IPS-NIHi7 (cell line): ENCODE measurements at regions not wholly inside any gene's neighbourhood (a gene's known extent, or its start where the extent isn't known, plus 50 kb on each side); places are given as distances from the start of the nearest gene placed in this dataset.
"Not testable (repeated sequence)": the region's sequence is repeated elsewhere in the genome, so short reads cannot be mapped to it uniquely, and the experiment has no call there.

Experiments used
- DNase-seq: peaks from one replicate; pipeline ENCODE4 v3.0.0; 2012; ENCODE audit warnings: mixed read lengths; ENCODE audit errors: extremely low spot score

GRCh38 chr10:44733501-44734488, 177.3 kb upstream of the TMEM72 start:
- DNase-seq = peak; percentile 32

DNA sequence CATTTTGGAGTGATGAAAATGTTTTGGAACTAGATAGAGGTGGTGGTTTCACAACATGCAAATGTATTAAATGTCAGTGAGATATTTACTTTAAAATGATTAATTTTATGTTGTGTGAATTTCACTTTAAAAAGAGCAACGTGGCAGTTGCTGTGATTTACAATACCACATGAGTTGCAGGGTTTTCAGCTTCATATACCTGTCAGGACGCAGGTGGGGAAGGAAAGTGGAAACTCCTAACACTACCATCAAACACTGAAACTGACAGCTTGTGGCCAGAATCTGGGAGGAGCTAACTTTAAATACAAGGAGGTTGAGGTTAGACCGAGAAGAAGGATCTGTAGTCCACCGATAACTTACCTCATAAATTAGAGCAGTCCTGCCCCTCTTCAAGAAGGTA, 168.9 kb upstream of the TMEM72 start:
- no peak for DNase-seq

- no peak for DNase-seq
Measured at GRCh38 chr10:44743535-44743934, 167.6 kb upstream of the TMEM72 start.

GRCh38 chr10:44745920-44746319, 165.2 kb upstream of the TMEM72 start:
- no peak for DNase-seq

GRCh38 chr10:44747593-44748172, 163.5 kb upstream of the TMEM72 start:
- DNase-seq = no peak

DNA sequence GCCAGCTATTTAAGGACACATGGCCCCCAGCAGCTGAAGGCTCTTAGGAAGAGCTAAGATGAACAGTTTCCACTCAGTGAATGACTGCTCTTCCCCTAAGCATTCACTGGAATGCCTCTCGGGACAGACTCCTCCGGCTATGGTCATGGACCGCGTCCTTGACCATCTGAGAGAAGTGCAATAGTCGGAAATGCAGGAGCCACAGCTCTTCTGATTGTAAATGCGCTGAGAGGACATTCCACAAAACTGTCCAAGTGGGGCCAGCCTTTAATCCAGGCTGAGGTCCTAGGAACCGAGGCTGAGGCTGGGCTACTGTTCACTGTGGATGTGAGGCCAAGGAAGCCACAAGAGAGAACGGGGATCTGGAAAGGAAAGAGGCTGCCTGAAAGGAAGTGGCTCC, 162.0 kb upstream of the TMEM72 start:
- DNase-seq = no peak

- no peak for DNase-seq
Measured at GRCh38 chr10:44752451-44753441, 158.4 kb upstream of the TMEM72 start.

- not testable (repeated sequence) for DNase-seq
Measured at GRCh38 chr10:44754355-44754754, 156.8 kb upstream of the TMEM72 start.

GRCh38 chr10:44755481-44755880, 155.7 kb upstream of the TMEM72 start:
- no peak for DNase-seq

GRCh38 chr10:44756216-44756615, 154.9 kb upstream of the TMEM72 start:
- DNase-seq = no peak

- DNase-seq = no peak
Measured at GRCh38 chr10:44757551-44758205, 153.5 kb upstream of the TMEM72 start.

- DNase-seq = no peak
Measured at GRCh38 chr10:44759122-44759521, 152.0 kb upstream of the TMEM72 start.

DNA sequence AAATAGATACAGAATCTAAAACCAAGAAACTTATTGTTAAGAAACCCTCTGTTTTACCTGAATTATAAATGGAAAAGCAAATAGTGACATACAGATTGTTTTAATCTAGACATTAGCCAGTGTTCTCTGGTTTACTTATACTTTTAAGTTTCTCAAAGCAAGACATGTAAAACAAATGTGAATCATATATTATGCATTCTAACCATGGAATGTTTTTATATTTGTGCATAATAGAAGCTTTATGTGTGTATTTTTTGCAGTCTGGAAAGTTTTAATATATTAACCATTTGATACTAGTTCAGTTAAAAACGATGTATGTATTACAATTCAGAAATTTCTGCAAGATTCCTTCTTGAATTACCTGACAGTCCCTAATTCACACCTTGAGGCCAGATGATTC, 150.6 kb upstream of the TMEM72 start:
- DNase-seq = no peak

DNA sequence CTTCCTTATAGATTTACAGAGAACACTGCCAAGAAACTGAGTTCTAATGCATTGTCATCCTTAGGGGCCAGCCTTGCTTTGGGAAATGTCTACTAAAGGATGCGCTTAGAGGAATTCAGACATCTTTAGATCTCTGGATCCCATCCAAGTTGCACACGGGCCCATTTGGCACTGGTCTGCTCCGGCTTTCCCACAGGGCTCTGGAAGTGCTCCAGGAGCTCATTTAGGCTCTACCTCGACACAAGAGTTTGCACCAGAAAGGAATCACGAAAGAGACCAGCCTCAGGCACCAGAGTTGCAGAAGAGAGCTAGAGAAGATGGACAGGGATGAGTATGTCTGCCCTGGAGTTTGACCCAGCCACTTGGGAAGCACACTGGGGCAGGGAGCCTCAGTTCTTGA, 150.1 kb upstream of the TMEM72 start:
- no peak for DNase-seq

DNA sequence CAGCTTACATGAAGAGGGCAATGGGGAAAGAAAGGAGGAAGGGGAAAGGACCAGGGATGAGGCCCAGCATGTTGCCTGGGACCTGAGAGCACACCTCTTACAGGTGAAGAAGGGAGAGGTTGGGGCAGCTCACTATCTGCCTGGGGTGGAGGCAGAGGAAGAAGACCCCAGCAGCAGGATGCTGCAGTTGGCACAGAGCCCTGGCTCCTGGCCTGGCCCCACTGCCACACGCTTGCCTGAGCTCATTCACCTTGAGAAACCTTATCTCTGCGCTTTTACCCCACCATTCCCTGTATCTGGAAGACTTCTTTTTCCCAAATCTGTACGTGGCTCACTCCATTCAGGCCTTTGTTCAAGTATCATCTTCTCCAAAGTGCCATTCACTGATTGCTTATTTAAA, 147.8 kb upstream of the TMEM72 start:
- DNase-seq = no peak

DNA sequence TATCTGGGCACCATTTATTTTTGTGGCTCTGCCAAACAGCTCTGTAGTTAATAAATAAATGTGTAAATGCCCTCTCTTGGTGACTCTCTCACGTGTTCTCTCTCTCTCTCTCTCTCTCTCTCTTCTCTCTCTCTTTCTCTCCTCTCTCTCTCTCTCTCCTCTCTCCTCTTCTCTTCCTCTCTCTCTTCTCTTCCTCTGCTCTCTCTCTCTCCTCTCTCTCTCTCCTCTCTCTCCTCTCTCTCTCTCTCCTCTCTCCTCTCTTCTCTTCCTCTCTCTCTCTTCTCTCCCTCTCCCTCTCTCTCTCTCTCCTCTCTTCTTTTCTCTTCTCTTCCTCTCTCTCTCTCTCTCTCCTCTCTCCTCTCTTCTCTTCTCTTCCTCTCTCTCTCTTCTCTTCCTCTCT, 145.8 kb upstream of the TMEM72 start:
- no peak for DNase-seq

DNA sequence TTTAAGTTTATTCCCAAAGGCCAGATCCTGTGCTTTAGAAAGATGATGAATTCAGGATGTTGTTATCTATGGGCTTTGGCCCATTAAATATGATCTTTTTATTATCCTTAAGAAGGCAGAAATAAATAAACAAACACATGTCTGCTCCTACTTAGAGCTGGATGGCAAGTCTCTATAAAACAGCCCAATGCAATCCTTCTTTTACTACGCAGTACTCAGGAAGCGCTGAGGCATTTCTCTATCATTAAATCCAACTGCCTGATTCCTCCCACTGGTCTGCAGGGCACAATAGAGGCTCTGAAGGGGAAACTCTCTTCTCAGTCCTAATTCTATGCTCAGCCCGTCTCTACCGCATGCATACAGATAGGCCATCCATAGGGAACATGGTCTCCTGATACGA, 144.5 kb upstream of the TMEM72 start:
- no peak for DNase-seq

- DNase-seq = no peak
Measured at GRCh38 chr10:44769450-44769849, 141.7 kb upstream of the TMEM72 start.

- DNase-seq = no peak
Measured at GRCh38 chr10:44771233-44771995, 139.7 kb upstream of the TMEM72 start.

DNA sequence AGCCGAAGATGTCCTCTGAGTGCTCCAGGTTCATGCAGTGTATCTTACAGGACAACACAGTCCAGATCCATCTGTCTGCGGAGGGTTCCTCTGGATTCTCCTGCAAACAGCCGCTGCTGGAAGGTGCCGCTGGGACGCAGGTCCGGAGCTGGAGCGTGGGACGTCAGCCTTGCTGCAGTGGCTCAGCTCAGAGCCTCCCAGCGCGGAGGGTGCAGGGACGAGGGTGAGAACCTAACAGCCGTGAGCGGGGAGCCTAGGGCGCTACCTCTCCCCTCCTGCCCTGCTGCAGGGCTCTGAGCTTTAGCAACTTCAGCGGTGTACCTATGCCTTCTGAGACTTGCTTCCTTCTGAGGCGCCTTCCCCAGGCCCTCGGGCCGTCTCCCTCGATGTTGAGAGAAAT, 137.6 kb upstream of the TMEM72 start:
- no peak for DNase-seq
